ENCODE measurements at regions not wholly inside any gene's neighbourhood (a gene's known extent, or its start where the extent isn't known, plus 50 kb on each side); places are given as distances from the start of the nearest gene placed in this dataset.

- H3K4me1 ChIP-seq (ENCODE audit: low read depth): no peaks in the 10 kb centered on the region
- H3K9me3 ChIP-seq: no peaks in the 10 kb centered on the region
- intact Hi-C loops (cut with DNase I, micrococcal nuclease): no loop called here
- DNase-seq (no peak), ATAC-seq (no peak)
- no peak for TF ChIP-seq CTCF (IDR thresholded peaks at IDR 0.05)
- no peaks in the 10 kb centered on the region for H3K36me3 ChIP-seq (ENCODE audit: low read depth)
- H3K4me3 ChIP-seq: no peak overlapping the region
Measured at GRCh38 chr2:19250906-19251305, 107.5 kb downstream of the OSR1 start.

GRCh38 chr2:19247186-19247585 is 111.2 kb downstream of the OSR1 start:
- ATAC-seq (no peak), DNase-seq (no peak)
- TF ChIP-seq CTCF (IDR thresholded peaks at IDR 0.05): no peak
- intact Hi-C loops (cut with DNase I, micrococcal nuclease): no loop called here
- Histone ChIP-seq H3K4me3 (no peak overlapping the region), H3K9me3 (no peaks in the 10 kb centered on the region), H3K36me3 (ENCODE audit: low read depth) (no peaks in the 10 kb centered on the region), H3K4me1 (ENCODE audit: low read depth) (no peaks in the 10 kb centered on the region)

- DNase-seq (no peak), ATAC-seq (no peak)
- H3K4me1 ChIP-seq (ENCODE audit: low read depth): no peaks in the 10 kb centered on the region
- TF ChIP-seq CTCF (IDR thresholded peaks at IDR 0.05): no peak
- intact Hi-C loops (cut with DNase I, micrococcal nuclease): no loop called here
- H3K4me3 ChIP-seq: no peak overlapping the region
- H3K36me3 ChIP-seq (ENCODE audit: low read depth): no peaks in the 10 kb centered on the region
- H3K9me3 ChIP-seq: no peaks in the 10 kb centered on the region
Measured at GRCh38 chr2:19246496-19246895, 111.9 kb downstream of the OSR1 start.

- no peak for ATAC-seq
- no peaks in the 10 kb centered on the region for H3K36me3 ChIP-seq (ENCODE audit: low read depth)
Measured at GRCh38 chr2:19244460-19245363, 113.7 kb downstream of the OSR1 start.

GRCh38 chr2:19238440-19239060 is 119.9 kb downstream of the OSR1 start:
- ATAC-seq (no peak), DNase-seq (no peak)
- Histone ChIP-seq H3K4me3 (no peak overlapping the region), H3K4me1 (ENCODE audit: low read depth) (no peaks in the 10 kb centered on the region), H3K36me3 (ENCODE audit: low read depth) (no peaks in the 10 kb centered on the region), H3K9me3 (no peaks in the 10 kb centered on the region)
- TF ChIP-seq CTCF (IDR thresholded peaks at IDR 0.05): no peak
- intact Hi-C loops (cut with DNase I, micrococcal nuclease): no loop called here

More at GRCh38 chr2:19244460-19245363, 113.7 kb downstream of the OSR1 start:
- DNase-seq: no peak
- H3K4me1 ChIP-seq (ENCODE audit: low read depth): no peaks in the 10 kb centered on the region
- TF ChIP-seq CTCF (IDR thresholded peaks at IDR 0.05): no peak
- intact Hi-C loops (cut with DNase I, micrococcal nuclease): no loop called here
- H3K4me3 ChIP-seq: no peak overlapping the region
- H3K9me3 ChIP-seq: no peaks in the 10 kb centered on the region
